ENCODE measurements at regions not wholly inside any gene's neighbourhood (a gene's known extent, or its start where the extent isn't known, plus 50 kb on each side); places are given as distances from the start of the nearest gene placed in this dataset.

DNA sequence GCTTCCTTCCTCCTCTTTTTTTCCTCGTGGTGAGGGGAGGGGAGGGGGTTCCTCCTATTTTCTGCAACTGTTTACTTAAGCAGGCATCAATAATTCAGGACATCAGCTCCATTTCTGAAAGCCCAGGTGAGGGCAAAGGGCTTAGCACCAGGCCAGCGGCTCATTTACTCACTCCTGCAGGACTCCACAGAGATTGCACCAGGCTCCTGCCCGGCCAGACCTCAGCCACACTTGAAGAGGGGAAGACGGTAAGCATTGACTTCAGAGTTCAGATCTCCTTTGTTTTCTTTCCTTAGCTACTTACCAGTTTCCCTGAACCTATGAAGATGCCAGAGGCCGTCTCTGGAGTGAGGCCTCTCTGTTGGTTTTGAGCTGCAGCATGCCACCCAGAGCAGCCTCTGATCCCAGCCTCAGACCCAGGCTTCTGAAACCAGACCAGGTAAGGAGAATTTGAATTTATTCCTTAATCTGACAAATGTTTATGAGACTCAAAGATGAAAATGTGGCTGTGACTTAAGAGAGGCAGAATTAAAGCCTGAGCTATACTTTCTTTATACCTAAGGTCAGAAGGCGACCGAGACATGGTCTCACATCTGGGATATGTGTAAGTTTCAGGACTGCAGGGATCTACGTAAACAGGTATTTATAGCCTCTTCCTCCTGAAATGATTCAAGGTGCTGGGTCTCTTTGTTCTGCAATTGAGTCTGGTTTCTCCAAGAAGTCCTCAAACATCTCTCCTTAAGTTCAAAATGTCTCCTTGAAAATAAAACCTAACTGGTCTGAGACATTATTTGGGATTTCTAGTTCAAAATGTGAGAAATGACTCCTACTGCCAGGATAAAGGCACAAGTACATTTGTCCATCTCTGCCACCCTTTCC, 272.5 kb upstream of the RUNX1 start:
- no peak for DNase-seq

DNA sequence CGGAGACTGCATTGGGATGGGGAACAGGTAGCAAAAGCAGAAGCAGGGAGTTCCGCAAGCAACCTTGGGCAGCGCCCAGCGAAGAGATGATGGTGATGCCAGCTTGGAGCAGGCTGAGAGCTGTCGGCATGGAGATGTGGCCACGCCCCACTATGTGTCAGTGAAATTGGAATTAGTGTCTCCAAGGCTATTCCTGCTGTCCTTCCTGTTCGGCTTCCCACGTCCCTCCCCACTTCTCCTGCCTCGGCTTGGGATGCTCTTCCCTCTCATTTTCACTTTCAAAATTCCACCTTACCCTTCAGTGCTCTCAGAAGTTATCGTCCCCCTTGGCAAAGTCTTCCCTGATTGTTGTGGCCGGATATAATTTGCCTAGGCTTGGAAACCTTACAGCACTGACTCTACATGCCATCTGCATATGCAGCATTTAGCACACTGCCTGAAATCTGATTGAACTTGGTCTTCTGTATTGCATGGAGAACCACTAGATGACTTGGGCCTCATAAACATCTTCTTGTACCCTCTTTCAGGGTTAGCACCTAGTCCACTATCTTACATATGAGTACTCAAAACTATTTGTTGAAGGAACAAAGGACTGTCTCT, 270.7 kb upstream of the RUNX1 start:
- DNase-seq, result no peak

- no peak for DNase-seq
Measured at GRCh38 chr21:35316933-35317332, 267.8 kb upstream of the RUNX1 start.

GRCh38 chr21:35316456-35316855, 267.4 kb upstream of the RUNX1 start:
- no peak for DNase-seq

DNA sequence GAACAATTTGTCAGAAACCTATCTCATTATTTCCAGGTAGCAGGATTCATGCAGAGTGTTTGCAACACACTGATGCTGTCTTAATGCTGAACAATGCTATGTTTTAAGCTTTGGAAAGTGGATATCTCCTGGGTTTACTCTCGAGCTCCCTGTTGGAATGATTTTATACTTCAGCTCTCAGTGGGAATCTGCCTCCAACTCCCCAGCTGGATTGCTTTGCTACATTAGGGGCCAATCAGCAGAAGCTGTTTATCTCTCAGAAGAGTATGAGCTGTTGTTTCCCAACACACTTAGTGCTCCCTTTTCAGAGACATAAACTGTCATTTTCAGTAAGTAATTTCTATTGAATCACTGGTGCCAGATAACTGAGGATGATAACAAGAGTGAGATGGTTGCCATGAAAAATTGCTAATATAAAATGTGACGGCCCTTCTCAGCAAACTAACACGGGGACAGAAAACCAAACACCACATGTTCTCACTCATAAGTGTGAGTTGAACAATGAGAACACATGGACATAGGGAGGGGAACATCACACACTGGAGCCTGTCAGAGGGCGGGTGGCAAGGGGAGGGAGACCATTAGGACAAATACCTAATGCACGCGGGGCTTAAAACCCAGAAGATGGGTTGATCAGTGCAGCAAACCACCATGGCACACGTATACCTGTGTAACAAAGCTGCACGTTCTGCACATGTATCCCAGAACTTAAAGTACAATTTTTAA, 265.9 kb upstream of the RUNX1 start:
- DNase-seq, result no peak

GRCh38 chr21:35311985-35312384, 262.9 kb upstream of the RUNX1 start:
- no peak for DNase-seq

GRCh38 chr21:35309316-35309715, 260.2 kb upstream of the RUNX1 start:
- DNase-seq, result no peak

DNA sequence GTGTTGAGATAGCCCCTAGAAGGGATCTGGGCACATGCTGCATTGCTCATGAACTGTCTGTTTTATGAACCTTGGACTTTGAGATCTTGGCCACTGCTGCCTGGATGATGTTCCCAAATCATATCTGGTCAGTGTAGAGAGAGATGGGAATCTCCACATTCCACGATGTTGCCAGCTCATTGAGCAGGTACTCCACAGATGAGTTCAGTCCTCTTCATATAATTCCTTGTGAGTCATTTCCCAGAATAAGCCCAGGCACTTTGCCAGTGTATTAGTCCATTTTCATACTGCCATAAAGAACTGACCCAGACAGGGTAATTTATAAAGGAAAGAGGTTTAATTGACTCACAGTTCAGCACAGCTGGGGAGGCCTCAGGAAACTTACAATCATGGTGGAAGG, 254.0 kb upstream of the RUNX1 start:
- DNase-seq, result no peak

DNA sequence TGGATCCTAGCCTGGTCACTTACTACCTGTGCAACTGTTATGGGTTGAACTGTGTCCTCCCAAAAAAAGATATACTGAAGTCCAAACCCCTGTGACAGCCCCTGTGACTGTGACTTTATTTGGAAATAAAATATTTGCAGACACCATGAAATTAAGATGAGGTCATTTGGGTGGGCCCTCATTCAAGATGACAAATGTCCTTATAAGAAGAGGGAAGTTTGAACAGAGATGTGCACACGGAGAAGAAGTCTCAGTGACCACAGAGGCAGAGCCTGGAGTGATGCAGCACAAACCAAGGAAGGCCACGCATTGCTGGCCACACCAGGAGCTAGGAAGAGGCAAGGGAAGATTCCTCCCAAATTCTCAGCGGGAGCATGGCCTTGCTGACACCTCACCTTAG, 249.7 kb upstream of the RUNX1 start:
- DNase-seq, result no peak

- no peak for DNase-seq
Measured at GRCh38 chr21:35297665-35298064, 248.6 kb upstream of the RUNX1 start.

GRCh38 chr21:35294231-35294898, 245.3 kb upstream of the RUNX1 start:
- no peak for DNase-seq

- DNase-seq, result no peak
Measured at GRCh38 chr21:35291973-35292627, 243.0 kb upstream of the RUNX1 start.

DNA sequence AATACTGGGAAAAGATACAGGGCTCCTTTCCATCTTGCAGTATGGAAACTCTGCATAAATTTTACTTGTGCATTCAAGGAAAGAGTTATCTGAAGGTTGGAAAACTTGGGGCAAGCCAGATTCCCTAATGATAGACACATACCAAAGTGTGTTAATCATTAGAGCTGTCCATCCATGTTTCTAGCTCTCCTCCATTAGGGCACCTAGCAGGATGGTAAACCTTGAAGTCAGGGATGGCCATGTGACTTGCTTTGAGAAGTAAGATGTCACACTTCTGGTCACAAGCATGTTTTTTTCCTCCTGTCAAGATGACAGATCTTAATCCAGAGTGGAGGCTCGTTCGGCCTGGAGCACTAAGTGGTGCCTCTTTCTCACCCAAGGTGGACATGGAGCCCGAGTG, 241.9 kb upstream of the RUNX1 start:
- DNase-seq, result no peak

- no peak for DNase-seq
Measured at GRCh38 chr21:35288238-35288637, 239.1 kb upstream of the RUNX1 start.

DNA sequence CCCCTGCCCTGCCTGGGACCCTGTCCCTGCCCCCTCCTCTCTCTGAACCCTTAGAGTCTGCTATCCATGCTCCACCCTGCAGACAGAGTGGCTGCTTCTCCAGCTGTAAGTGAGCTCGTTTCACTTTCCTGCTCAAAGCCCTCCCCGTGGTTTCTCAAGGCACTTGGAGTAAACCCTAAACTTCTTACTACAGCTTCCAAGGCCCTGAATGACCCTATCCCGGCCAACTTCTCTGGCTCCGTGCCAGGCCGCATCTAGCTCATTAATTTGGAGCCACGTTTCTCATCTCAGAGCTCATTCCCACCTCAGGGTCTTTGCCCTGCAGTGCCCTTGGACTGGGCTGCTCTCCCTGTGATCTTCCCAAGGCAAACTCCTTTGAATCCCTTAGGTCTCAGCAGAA, 235.1 kb upstream of the RUNX1 start:
- DNase-seq, result no peak

- no peak for DNase-seq
Measured at GRCh38 chr21:35282944-35283343, 233.8 kb upstream of the RUNX1 start.

DNA sequence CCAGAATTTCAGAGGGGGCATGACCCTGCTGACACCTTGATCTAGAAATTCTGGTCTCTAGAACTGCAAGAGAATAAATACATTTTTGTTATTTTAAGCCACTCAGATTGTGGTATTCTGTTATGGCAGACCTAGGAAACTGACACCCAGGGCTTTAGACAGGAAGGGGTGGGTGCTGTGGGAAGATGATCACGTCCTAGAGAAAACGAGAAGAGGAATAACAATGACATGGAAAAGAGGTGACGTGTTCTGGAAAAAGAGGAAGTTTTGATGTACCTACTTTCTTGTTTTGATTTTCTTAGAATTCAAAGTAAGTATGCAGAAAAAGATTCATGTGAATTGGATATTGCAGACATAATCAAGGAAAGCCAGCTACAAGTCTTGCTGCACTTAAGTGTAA, 232.9 kb upstream of the RUNX1 start:
- DNase-seq, result no peak

GRCh38 chr21:35280231-35280630, 231.1 kb upstream of the RUNX1 start:
- no peak for DNase-seq

DNA sequence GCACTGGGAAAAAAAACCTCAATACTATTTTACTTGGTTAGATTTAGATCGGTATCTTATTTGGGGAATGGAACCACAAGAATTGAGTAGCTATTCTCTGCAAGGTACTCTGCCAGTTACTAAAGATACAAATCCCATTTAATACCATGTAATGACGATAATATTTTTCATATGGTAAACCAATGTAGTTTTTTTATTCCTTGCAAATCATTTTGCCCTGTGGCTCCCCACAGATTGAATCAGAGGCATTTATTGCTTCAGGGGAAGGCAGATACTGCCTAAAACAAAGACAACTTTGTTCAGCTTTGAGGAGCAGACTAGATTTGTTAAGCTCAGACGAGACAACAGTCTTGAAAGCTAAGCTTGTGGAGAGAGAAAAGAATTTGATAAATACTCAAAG, 226.7 kb upstream of the RUNX1 start:
- no peak for DNase-seq

GRCh38 chr21:35274923-35275322, 225.8 kb upstream of the RUNX1 start:
- DNase-seq, result no peak

DNA sequence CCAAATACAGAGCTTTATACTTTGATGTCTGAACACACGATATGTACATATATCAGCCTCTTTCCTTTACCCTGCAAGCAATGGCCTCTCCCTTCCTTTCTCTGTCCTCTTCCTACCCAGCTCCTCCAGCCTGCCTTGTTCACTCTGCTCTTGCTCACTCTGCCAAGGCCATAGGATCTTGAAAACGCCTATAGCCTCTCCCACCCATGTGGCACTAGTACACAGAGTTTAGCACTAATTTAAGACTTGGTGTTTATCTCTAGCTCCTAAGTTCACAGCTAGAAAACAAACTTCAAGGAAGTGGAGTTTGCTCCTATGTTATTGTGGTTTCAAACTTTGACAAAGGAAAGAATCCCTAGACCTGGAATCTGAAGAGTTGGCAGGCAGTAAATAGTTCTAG, 225.0 kb upstream of the RUNX1 start:
- no peak for DNase-seq

GRCh38 chr21:35273333-35273732, 224.2 kb upstream of the RUNX1 start:
- no peak for DNase-seq

Measured in hypothalamus (tissue), 51 donors.